Hepatocyte (in vitro differentiated cells): ENCODE measurements at regions not wholly inside any gene's neighbourhood (a gene's known extent, or its start where the extent isn't known, plus 50 kb on each side); places are given as distances from the start of the nearest gene placed in this dataset.

ENCODE experiments used
- CTCF ChIP-seq: fragments of 200-600 bp; sonication (generic); IDR thresholded peaks from 2 replicates; pipeline ENCODE4 v1.5.1; 2016; ENCODE audit warnings: antibody characterized with exemption, mild to moderate bottlenecking; ENCODE audit not compliant: poor library complexity
- EZH2 ChIP-seq: fragments of 200-600 bp; sonication (generic); IDR thresholded peaks from 2 replicates; pipeline ENCODE4 v1.6.1; 2016; ENCODE audit warnings: antibody characterized with exemption, mild to moderate bottlenecking, borderline replicate concordance

GRCh38 chr1:208538587-208538986, 294.4 kb upstream of the PLXNA2 start:
- TF ChIP-seq CTCF (no peak), EZH2 (no peak)
